ENCODE measurements at regions not wholly inside any gene's neighbourhood (a gene's known extent, or its start where the extent isn't known, plus 50 kb on each side); places are given as distances from the start of the nearest gene placed in this dataset.

DNA sequence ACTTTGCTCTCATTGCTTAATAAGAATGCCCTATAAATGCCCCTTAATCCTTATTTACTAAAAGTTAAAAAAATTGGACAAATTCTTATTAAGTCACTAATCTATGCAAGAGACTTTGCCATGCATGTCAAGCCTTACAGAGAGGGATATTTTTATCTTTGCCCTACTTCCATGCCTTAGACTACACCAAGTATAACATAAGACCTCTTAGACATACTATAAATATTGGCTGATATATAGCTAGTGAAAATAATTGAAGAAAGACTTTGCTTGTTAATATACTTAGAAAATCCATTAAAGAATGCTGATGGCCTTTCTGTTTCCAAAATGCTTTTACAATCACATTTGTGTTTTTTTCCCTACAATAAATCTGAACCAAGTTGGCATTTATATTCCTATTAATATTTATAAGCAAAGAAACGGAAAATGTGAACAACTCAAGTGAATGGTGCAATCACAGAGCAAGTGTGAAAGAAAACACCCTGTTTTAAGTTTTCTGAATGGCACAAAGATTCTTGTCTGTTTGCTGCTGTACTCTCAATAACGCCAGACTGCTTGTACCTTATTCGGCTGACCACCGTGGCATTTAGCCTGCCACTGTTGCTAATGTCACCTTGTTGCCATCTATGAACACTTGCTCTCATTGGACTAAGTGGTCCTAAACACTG is 105.0 kb downstream of the MC4R start (continued):
- TF ChIP-seq RAD21 (IDR thresholded peaks at IDR 0.05; ENCODE audit: low read length): no peak

DNA sequence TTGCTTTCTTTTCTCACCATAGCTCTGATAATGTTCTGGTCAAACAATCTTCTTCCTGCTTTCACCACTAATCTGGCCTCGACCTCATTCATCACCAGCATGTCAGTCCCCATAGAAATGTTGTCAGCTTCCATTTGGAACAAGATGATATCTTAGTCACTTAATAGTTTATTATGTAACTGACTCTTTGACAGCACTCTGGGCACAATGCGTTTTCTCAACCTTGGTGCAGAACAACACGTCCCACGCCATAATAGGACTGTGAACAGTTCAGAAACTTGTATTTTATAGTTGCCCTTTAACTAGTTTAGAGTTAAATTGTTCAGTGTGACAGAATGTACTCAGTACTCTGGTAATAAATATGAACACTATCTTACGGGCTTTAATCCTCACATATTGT is 106.0 kb downstream of the MC4R start:
- Histone ChIP-seq H2AFZ (ENCODE audit: low read depth) (no peak overlapping the region), H3K9me3 (no peaks in the 10 kb centered on the region), H3K27me3 (ENCODE audit: insufficient read depth) (no peaks in the 10 kb centered on the region), H3K4me3 (ENCODE audit: low read depth in 2 of 2, low read length in 1 of 2) (no peak overlapping the region), H3K36me3 (replicated peaks in 1 of 2; ENCODE audit: control insufficient read depth in 1 of 2, insufficient read depth in 2 of 2, low read length in 1 of 2) (no peaks in the 10 kb centered on the region), H3K27ac (ENCODE audit: low read depth in 2 of 2, low read length in 1 of 2) (no peak overlapping the region), H3K4me2 (no peak overlapping the region), H3F3A (replicated peaks; ENCODE audit: insufficient read depth) (no peaks in the 10 kb centered on the region), H3K4me1 (ENCODE audit: control insufficient read depth in 1 of 2, insufficient read depth in 2 of 2, low read depth in 1 of 2, low read length in 1 of 2) (no peaks in the 10 kb centered on the region), H3K9me2 (no peaks in the 10 kb centered on the region), H3K79me2 (ENCODE audit: insufficient read depth) (no peaks in the 10 kb centered on the region), H3K9ac (no peak overlapping the region), H4K20me1 (ENCODE audit: insufficient read depth) (no peaks in the 10 kb centered on the region)
- 86% methylated on average over 5 of the region's 5 CpGs for WGBS (ENCODE audit: low lambda C conversion rate)
- no peak for DNase-seq
- TF ChIP-seq SIN3A (IDR thresholded peaks at IDR 0.05; ENCODE audit: borderline replicate concordance, low read depth, low read length) (no peak), NFIC (IDR thresholded peaks at IDR 0.05; ENCODE audit: borderline replicate concordance) (no peak), EP300 (IDR thresholded peaks at IDR 0.05; ENCODE audit: borderline replicate concordance in 1 of 2, low read depth in 1 of 2, low read length in 1 of 2) (no peak), RAD21 (IDR thresholded peaks at IDR 0.05; ENCODE audit: low read length) (no peak)
- TF ChIP-seq, protein P1, sequence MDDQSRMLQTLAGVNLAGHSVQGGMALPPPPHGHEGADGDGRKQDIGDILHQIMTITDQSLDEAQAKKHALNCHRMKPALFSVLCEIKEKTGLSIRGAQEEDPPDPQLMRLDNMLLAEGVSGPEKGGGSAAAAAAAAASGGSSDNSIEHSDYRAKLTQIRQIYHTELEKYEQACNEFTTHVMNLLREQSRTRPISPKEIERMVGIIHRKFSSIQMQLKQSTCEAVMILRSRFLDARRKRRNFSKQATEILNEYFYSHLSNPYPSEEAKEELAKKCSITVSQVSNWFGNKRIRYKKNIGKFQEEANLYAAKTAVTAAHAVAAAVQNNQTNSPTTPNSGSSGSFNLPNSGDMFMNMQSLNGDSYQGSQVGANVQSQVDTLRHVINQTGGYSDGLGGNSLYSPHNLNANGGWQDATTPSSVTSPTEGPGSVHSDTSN (IDR thresholded peaks at IDR 0.05): peak; percentile 18; the same call in 1 of the 2 replicates
- ChIA-PET POLR2A (no interaction called here), CTCF (no interaction called here)

DNA sequence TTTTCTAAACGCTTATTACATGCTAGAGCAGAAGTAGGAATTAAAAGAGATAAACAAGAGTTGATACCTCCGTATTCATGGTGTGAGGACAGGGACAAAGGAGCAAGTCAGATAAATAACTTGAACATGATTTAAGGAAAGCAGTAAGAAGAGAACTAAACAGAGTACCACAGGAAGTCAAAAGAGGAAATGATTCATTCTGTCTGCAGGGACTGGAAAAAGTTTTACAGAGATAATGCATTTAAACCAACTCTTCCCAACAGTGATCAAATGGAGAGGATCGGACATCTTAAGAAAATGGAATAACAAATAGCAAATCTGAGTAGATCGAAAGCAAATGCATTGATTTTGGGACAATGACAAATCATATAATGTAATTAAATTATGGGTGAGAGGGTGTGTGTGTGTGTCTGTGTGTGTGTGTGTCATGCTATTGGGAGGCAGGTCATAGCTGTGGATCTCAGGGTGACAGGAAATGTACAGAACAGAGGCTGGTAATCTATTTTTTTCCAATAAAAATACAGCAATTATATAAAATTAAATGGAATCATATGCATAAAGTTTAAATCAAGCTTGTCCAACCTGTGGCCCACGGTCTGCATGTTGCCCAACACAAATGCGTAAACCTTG is 113.4 kb downstream of the MC4R start:
- TF ChIP-seq TCF12 (IDR thresholded peaks at IDR 0.05): peak; percentile 55
- TF ChIP-seq FOXM1 (IDR thresholded peaks at IDR 0.05; ENCODE audit: low read depth): no peak
- TF ChIP-seq YY1 (IDR thresholded peaks at IDR 0.05; ENCODE audit: low read depth): 0 out of 2 replicates have a peak, but pooled peaks have one; percentile 33
- no peak for TF ChIP-seq ELF1 (IDR thresholded peaks at IDR 0.05)
- no peak for TF ChIP-seq CHD2 (IDR thresholded peaks at IDR 0.05; ENCODE audit: low read length, partially characterized antibody)
- TF ChIP-seq EP300 (IDR thresholded peaks at IDR 0.05; ENCODE audit: borderline replicate concordance in 1 of 2, low read depth in 1 of 2, low read length in 1 of 2): peak in 1 of 2 experiments; percentile 19; a peak in 1 of 4 replicates
- TF ChIP-seq NRF1 (IDR thresholded peaks at IDR 0.05; ENCODE audit: low read depth, low read length): no peak
- TF ChIP-seq JUND (IDR thresholded peaks at IDR 0.05): peak; percentile 45
- TF ChIP-seq FOSL2 (IDR thresholded peaks at IDR 0.05; ENCODE audit: borderline replicate concordance, low read depth): peak; percentile 53; the same call in 1 of the 2 replicates
- DNase-seq: no peak
- Histone ChIP-seq H3K9me2 (no peaks in the 10 kb centered on the region), H3K79me2 (ENCODE audit: insufficient read depth) (no peaks in the 10 kb centered on the region), H3K36me3 (replicated peaks in 1 of 2; ENCODE audit: control insufficient read depth in 1 of 2, insufficient read depth in 2 of 2, low read length in 1 of 2) (no peaks in the 10 kb centered on the region), H3K27me3 (ENCODE audit: insufficient read depth) (no peaks in the 10 kb centered on the region), H2AFZ (ENCODE audit: low read depth) (peak overlapping the region; percentile 67), H3K4me2 (peak overlapping the region; percentile 32; the same call in 1 of the 2 replicates), H3K9ac (no peak overlapping the region), H3K4me3 (ENCODE audit: low read depth in 2 of 2, low read length in 1 of 2) (peak overlapping the region in 1 of 2 experiments; percentile 16; a peak in 1 of 4 replicates), H3K27ac (ENCODE audit: low read depth in 2 of 2, low read length in 1 of 2) (peak overlapping the region in 1 of 2 experiments; percentile 60; a peak in 3 of 4 replicates), H3K9me3 (no peaks in the 10 kb centered on the region), H3F3A (replicated peaks; ENCODE audit: insufficient read depth) (peaks cover 6% of the 10 kb centered on the region), H3K4me1 (ENCODE audit: control insufficient read depth in 1 of 2, insufficient read depth in 2 of 2, low read depth in 1 of 2, low read length in 1 of 2) (no peaks in the 10 kb centered on the region), H4K20me1 (ENCODE audit: insufficient read depth) (no peaks in the 10 kb centered on the region)
- 60% methylated on average over 6 of the region's 6 CpGs for WGBS (ENCODE audit: low lambda C conversion rate)
- POLR2A ChIA-PET: no interaction called here
- CTCF ChIA-PET: interaction anchor here (0.7 kb wide), 1 partner anchor 9 kb away, joined by 3 read pairs; no protein-coding TSS in a partner anchor
